SK-N-SH treated with all-trans-retinoic acid at 6 μM for 48 hours (cell line): ENCODE measurements at regions not wholly inside any gene's neighbourhood (a gene's known extent, or its start where the extent isn't known, plus 50 kb on each side); places are given as distances from the start of the nearest gene placed in this dataset.

Experiments
- ATAC-seq: fragments of 200-7000 bp; cut with Tn5 transposase; 3 replicates; pipeline ENCODE4 v1.9.1; 2020; ENCODE audit warnings: mild to moderate bottlenecking, moderate library complexity
- ARNTL ChIP-seq: fragments of 450-650 bp; formaldehyde crosslinking; IDR thresholded peaks from 2 replicates; pipeline ENCODE4 v1.5.0; 2020; ENCODE audit warnings: low read depth, mild to moderate bottlenecking, moderate library complexity, borderline replicate concordance
- BACH2 ChIP-seq: fragments of 250-450 bp; sonication (Bioruptor Pico); IDR thresholded peaks from 2 replicates; pipeline ENCODE4 v1.9.0; 2021; ENCODE audit warnings: mild to moderate bottlenecking, borderline replicate concordance
- CSDC2 ChIP-seq: fragments of 250-450 bp; sonication (Bioruptor Pico); IDR thresholded peaks from 2 replicates; pipeline ENCODE4 v1.5.0; 2020; ENCODE audit warnings: mild to moderate bottlenecking, moderate library complexity
- ESRRG ChIP-seq: fragments of 250-450 bp; sonication (Bioruptor Pico); IDR thresholded peaks from 2 replicates; pipeline ENCODE4 v1.6.1; 2021; ENCODE audit warnings: mild to moderate bottlenecking
- GLIS3 ChIP-seq: fragments of 250-450 bp; sonication (Bioruptor Pico); IDR thresholded peaks from 2 replicates; pipeline ENCODE4 v1.5.0; 2020; ENCODE audit warnings: mild to moderate bottlenecking, moderate library complexity
- ISL1 ChIP-seq: fragments of 250-450 bp; sonication (Bioruptor Pico); IDR thresholded peaks from 2 replicates; pipeline ENCODE4 v2.1.2; 2022; ENCODE audit warnings: mild to moderate bottlenecking, moderate library complexity
- OSR1 ChIP-seq: fragments of 250-450 bp; sonication (Bioruptor Pico); IDR thresholded peaks from 2 replicates; pipeline ENCODE4 v1.8.0; 2022; ENCODE audit warnings: moderate library complexity, mild to moderate bottlenecking, inconsistent platforms
- PPARA ChIP-seq: fragments of 250-450 bp; sonication (Bioruptor Pico); IDR thresholded peaks from 2 replicates; pipeline ENCODE4 v1.5.0; 2020; ENCODE audit warnings: mild to moderate bottlenecking, borderline replicate concordance
- RARB ChIP-seq: fragments of 250-450 bp; sonication (Bioruptor Pico); IDR thresholded peaks from 2 replicates; pipeline ENCODE4 v1.8.0; 2021; ENCODE audit warnings: mild to moderate bottlenecking, moderate library complexity
- TCF4 ChIP-seq: fragments of 250-450 bp; sonication (Bioruptor Pico); IDR thresholded peaks from 2 replicates; pipeline ENCODE4 v1.8.0; 2021; ENCODE audit warnings: mild to moderate bottlenecking, moderate library complexity, borderline replicate concordance
- TOX ChIP-seq: fragments of 250-450 bp; sonication (Bioruptor Pico); IDR thresholded peaks from 2 replicates; pipeline ENCODE4 v1.8.0; 2021; ENCODE audit warnings: mild to moderate bottlenecking, moderate library complexity, borderline replicate concordance
- ZC3H10 ChIP-seq: fragments of 250-450 bp; sonication (Bioruptor Pico); IDR thresholded peaks from 2 replicates; pipeline ENCODE4 v1.5.1; 2021; ENCODE audit warnings: mild to moderate bottlenecking, moderate library complexity
- ZFP3 ChIP-seq: fragments of 250-450 bp; sonication (Bioruptor Pico); IDR thresholded peaks from 2 replicates; pipeline ENCODE4 v1.5.0; 2020; ENCODE audit warnings: mild to moderate bottlenecking, moderate library complexity
- ZFP30 ChIP-seq: fragments of 450-650 bp; formaldehyde crosslinking; IDR thresholded peaks from 2 replicates; pipeline ENCODE4 v1.5.0; 2022; ENCODE audit warnings: mild to moderate bottlenecking, moderate library complexity
- ZNF565 ChIP-seq: fragments of 450-650 bp; formaldehyde crosslinking; conservative IDR thresholded peaks from 2 replicates; pipeline ENCODE4 v1.5.0; 2020; ENCODE audit warnings: low read depth, mild to moderate bottlenecking, moderate library complexity
- ZNF70 ChIP-seq: fragments of 450-650 bp; formaldehyde crosslinking; IDR thresholded peaks from 2 replicates; pipeline ENCODE4 v1.5.0; 2020; ENCODE audit warnings: mild to moderate bottlenecking, moderate library complexity
- ZNF8 ChIP-seq: fragments of 450-650 bp; formaldehyde crosslinking; IDR thresholded peaks from 2 replicates; pipeline ENCODE4 v1.5.0; 2020; ENCODE audit warnings: mild to moderate bottlenecking, moderate library complexity
- TF ChIP-seq, protein P1 (sequence below): fragments of 250-450 bp; sonication (Bioruptor Pico); IDR thresholded peaks from 2 replicates; pipeline ENCODE4 v1.8.0; 2021; ENCODE audit warnings: low read depth, mild to moderate bottlenecking, moderate library complexity, borderline replicate concordance
- TF ChIP-seq, protein P2 (sequence below): fragments of 250-450 bp; sonication (Bioruptor Pico); IDR thresholded peaks from 2 replicates; pipeline ENCODE4 v1.8.0; 2020; ENCODE audit warnings: mild to moderate bottlenecking, moderate library complexity, borderline replicate concordance
- TF ChIP-seq, protein P3 (sequence below): fragments of 250-450 bp; sonication (Bioruptor Pico); IDR thresholded peaks from 2 replicates; pipeline ENCODE4 v1.5.0; 2020; ENCODE audit warnings: mild to moderate bottlenecking, moderate library complexity
- TF ChIP-seq, protein P4 (sequence below): fragments of 250-450 bp; sonication (Bioruptor Pico); IDR thresholded peaks from 2 replicates; pipeline ENCODE4 v1.5.1; 2020; ENCODE audit warnings: low read depth, mild to moderate bottlenecking, moderate library complexity

DNA sequence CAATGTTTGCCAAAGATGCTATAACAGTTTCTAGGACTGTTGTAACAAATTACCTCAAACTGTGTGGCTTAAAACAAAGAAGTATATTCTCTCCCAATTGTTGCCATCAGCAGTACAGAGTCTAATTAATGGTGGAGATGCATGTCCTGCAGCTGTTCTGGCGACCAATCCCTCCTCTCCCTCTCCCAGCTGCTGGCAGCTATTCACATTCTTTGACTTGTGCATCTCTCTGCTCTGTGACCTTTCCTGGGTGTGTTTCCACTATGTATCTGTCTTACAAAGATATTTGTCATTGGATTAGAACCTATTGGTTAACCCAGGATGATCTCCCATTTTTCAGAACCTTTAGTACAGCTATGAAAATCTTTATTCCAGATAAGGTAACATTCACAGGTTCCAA, 561.7 kb upstream of the POM121L12 start:
- no peak for ATAC-seq
- TF ChIP-seq ZFP3 (CRISPR knock-in tag) = no peak
- TF ChIP-seq, protein P1, sequence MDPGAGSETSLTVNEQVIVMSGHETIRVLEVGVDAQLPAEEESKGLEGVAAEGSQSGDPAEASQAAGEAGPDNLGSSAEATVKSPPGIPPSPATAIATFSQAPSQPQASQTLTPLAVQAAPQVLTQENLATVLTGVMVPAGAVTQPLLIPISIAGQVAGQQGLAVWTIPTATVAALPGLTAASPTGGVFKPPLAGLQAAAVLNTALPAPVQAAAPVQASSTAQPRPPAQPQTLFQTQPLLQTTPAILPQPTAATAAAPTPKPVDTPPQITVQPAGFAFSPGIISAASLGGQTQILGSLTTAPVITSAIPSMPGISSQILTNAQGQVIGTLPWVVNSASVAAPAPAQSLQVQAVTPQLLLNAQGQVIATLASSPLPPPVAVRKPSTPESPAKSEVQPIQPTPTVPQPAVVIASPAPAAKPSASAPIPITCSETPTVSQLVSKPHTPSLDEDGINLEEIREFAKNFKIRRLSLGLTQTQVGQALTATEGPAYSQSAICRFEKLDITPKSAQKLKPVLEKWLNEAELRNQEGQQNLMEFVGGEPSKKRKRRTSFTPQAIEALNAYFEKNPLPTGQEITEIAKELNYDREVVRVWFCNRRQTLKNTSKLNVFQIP (CRISPR knock-in tag) = no peak
- TF ChIP-seq ZC3H10 (CRISPR knock-in tag) = no peak
- TF ChIP-seq, protein P2, sequence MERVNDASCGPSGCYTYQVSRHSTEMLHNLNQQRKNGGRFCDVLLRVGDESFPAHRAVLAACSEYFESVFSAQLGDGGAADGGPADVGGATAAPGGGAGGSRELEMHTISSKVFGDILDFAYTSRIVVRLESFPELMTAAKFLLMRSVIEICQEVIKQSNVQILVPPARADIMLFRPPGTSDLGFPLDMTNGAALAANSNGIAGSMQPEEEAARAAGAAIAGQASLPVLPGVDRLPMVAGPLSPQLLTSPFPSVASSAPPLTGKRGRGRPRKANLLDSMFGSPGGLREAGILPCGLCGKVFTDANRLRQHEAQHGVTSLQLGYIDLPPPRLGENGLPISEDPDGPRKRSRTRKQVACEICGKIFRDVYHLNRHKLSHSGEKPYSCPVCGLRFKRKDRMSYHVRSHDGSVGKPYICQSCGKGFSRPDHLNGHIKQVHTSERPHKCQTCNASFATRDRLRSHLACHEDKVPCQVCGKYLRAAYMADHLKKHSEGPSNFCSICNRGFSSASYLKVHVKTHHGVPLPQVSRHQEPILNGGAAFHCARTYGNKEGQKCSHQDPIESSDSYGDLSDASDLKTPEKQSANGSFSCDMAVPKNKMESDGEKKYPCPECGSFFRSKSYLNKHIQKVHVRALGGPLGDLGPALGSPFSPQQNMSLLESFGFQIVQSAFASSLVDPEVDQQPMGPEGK (CRISPR knock-in tag) = no peak
- TF ChIP-seq, protein P3, sequence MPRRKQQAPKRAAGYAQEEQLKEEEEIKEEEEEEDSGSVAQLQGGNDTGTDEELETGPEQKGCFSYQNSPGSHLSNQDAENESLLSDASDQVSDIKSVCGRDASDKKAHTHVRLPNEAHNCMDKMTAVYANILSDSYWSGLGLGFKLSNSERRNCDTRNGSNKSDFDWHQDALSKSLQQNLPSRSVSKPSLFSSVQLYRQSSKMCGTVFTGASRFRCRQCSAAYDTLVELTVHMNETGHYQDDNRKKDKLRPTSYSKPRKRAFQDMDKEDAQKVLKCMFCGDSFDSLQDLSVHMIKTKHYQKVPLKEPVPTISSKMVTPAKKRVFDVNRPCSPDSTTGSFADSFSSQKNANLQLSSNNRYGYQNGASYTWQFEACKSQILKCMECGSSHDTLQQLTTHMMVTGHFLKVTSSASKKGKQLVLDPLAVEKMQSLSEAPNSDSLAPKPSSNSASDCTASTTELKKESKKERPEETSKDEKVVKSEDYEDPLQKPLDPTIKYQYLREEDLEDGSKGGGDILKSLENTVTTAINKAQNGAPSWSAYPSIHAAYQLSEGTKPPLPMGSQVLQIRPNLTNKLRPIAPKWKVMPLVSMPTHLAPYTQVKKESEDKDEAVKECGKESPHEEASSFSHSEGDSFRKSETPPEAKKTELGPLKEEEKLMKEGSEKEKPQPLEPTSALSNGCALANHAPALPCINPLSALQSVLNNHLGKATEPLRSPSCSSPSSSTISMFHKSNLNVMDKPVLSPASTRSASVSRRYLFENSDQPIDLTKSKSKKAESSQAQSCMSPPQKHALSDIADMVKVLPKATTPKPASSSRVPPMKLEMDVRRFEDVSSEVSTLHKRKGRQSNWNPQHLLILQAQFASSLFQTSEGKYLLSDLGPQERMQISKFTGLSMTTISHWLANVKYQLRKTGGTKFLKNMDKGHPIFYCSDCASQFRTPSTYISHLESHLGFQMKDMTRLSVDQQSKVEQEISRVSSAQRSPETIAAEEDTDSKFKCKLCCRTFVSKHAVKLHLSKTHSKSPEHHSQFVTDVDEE (CRISPR knock-in tag) = no peak
- TF ChIP-seq BACH2 (CRISPR knock-in tag) = no peak
- TF ChIP-seq TCF4 = no peak
- TF ChIP-seq RARB (CRISPR knock-in tag) = no peak
- TF ChIP-seq TOX (CRISPR knock-in tag) = no peak
- TF ChIP-seq ESRRG (CRISPR knock-in tag) = no peak
- TF ChIP-seq, all 23 proteins: peak for 0

DNA sequence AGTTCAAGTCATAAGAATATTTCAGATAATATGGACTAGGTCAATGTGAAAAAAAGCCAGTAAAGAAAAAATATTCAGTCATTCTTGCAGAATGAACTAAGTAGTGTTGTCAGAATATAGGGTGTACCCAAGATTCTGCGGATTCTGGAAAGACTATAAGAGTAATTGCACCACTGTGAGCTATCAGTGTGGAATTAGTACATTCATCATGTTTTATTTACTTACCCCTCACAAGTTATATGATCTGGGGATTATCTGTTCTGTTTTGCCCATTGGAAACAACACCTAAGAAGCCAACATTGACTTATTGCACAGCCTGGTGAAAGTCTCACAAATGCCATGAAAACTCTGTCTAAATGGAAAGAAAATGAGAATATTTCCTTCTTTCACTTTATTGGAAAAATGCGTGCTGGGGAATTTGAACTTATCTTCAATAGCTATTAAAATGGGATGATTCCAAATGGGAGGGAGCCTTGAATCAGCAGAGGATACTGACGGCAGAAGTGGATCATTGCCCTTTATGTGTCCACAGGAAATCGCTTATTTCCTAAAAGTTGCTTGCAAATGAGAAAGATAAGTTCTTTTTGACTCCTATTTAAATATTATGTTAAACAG, 563.3 kb upstream of the POM121L12 start:
- ATAC-seq = no peak
- TF ChIP-seq ARNTL (CRISPR knock-in tag) (no peak), PPARA (CRISPR knock-in tag) (no peak), OSR1 (no peak), ZFP30 (CRISPR knock-in tag) (no peak), TOX (CRISPR knock-in tag) (no peak), ZNF70 (CRISPR knock-in tag) (no peak), ESRRG (CRISPR knock-in tag) (no peak), TCF4 (no peak), RARB (CRISPR knock-in tag) (no peak), ZC3H10 (CRISPR knock-in tag) (no peak), GLIS3 (no peak), ZFP3 (CRISPR knock-in tag) (no peak), CSDC2 (CRISPR knock-in tag) (no peak), ZNF565 (no peak)
- TF ChIP-seq, protein P4, sequence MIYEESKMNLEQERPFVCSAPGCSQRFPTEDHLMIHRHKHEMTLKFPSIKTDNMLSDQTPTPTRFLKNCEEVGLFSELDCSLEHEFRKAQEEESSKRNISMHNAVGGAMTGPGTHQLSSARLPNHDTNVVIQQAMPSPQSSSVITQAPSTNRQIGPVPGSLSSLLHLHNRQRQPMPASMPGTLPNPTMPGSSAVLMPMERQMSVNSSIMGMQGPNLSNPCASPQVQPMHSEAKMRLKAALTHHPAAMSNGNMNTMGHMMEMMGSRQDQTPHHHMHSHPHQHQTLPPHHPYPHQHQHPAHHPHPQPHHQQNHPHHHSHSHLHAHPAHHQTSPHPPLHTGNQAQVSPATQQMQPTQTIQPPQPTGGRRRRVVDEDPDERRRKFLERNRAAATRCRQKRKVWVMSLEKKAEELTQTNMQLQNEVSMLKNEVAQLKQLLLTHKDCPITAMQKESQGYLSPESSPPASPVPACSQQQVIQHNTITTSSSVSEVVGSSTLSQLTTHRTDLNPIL (CRISPR knock-in tag) = no peak
- TF ChIP-seq, protein P2 (CRISPR knock-in tag) = no peak

DNA sequence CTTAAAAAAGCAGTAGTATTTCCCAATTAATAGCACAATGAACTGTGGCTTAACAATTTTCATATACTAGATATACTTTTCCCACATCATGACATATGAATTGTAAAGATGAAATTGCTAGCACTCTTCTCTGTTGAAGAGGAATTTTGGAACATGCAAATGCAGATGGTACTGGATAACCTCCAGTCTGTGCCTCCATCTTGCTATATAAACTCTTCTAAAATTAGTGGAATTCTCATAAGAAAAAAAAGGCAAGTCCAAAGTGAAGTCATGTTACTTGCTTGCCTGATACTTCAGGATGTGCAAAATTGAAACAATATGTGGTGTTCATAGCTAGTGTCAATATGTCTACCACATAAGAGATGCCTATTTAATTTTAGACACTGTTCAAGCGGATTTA, 570.2 kb upstream of the POM121L12 start:
- TF ChIP-seq ZNF70 (CRISPR knock-in tag) = no peak
- no peak for TF ChIP-seq RARB (CRISPR knock-in tag)
- TF ChIP-seq BACH2 (CRISPR knock-in tag) = no peak
- TF ChIP-seq, protein P4 (CRISPR knock-in tag) = no peak
- no peak for TF ChIP-seq ESRRG (CRISPR knock-in tag)
- TF ChIP-seq PPARA (CRISPR knock-in tag) = no peak
- TF ChIP-seq ZNF8 = no peak
- no peak for TF ChIP-seq TOX (CRISPR knock-in tag)
- no peak for TF ChIP-seq ISL1 (CRISPR knock-in tag)
- no peak for TF ChIP-seq TCF4
- no peak for TF ChIP-seq CSDC2 (CRISPR knock-in tag)
- no peak for TF ChIP-seq ZNF565
- no peak for ATAC-seq
